Breast epithelium (tissue), 3 donors: ENCODE measurements at regions not wholly inside any gene's neighbourhood (a gene's known extent, or its start where the extent isn't known, plus 50 kb on each side); places are given as distances from the start of the nearest gene placed in this dataset.

Experiments
- CTCF ChIP-seq, 3 donors: fragments of 450-650 bp; IDR thresholded peaks; one replicate each; pipeline ENCODE4 v1.5.1; 2016 to 2017; ENCODE audit warnings: antibody characterized with exemption in 3 of 3, mild to moderate bottlenecking in 3 of 3, moderate library complexity in 3 of 3
- POLR2A ChIP-seq: fragments of 450-650 bp; IDR thresholded peaks from one replicate; pipeline ENCODE4 v1.6.1; 2016; ENCODE audit warnings: antibody characterized with exemption, mild to moderate bottlenecking, moderate library complexity
- POLR2AphosphoS5 ChIP-seq, 3 donors: sonication (generic); formaldehyde crosslinking; IDR thresholded peaks; one replicate each; pipeline ENCODE4 v1.6.1; 2017; ENCODE audit warnings: antibody characterized with exemption in 3 of 3

GRCh38 chr9:81411961-81412360, 277.4 kb downstream of the TLE1 start:
- TF ChIP-seq CTCF (IDR thresholded peaks at IDR 0.05) (no peak), POLR2A (no peak), POLR2AphosphoS5 (IDR thresholded peaks at IDR 0.05) (no peak)
